GM19238 (cell line): ENCODE measurements at regions not wholly inside any gene's neighbourhood (a gene's known extent, or its start where the extent isn't known, plus 50 kb on each side); places are given as distances from the start of the nearest gene placed in this dataset.

Experiments used
- DNase-seq: peaks from one replicate; pipeline ENCODE4 v3.0.0; 2011; ENCODE audit warnings: low spot score; ENCODE audit not compliant: insufficient read length

GRCh38 chr2:2834516-2835254, 503.6 kb upstream of the MYT1L start:
- no peak for DNase-seq

DNA sequence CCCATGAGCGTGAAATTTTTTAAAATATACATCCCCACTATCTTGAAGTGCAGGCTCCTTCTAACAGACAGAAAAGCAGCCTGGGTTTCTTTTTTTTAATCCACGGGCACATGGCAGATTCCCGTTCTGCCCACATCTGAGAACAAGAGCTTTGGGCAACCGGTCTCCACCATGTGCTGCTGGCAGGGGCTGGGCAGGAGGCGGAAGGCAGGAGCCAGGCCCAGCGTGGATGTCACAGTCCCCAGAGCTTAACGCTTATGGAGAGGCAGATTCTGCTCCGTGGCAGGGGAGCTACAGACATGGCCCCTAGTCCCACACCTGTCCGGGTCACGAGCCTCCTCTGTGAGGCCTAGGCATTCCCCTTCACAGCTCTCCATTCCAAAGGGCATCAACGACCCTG, 503.0 kb upstream of the MYT1L start:
- no peak for DNase-seq

DNA sequence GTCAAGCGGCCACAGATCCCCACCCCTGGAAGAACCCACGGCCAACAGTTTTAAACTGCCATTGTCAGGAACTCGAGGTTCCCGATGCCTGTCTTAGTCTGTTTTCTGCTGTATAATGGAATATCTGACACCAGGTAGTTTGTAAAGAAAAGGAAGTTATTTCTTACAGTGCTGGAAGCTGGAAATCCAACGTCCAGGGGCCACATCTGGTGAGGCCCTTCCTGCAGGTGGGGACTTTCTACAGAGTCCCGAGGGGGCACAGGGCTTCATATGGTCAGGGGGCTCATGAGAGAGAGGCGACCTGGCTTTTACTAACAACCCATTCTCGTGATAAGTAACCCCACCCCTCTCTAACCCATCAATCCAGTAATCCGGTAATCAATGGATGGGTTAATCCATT, 501.6 kb upstream of the MYT1L start:
- no peak for DNase-seq

- no peak for DNase-seq
Measured at GRCh38 chr2:2831633-2832032, 500.6 kb upstream of the MYT1L start.

- no peak for DNase-seq
Measured at GRCh38 chr2:2830576-2830975, 499.5 kb upstream of the MYT1L start.

GRCh38 chr2:2828774-2829368, 497.8 kb upstream of the MYT1L start:
- no peak for DNase-seq

- DNase-seq = no peak
Measured at GRCh38 chr2:2827761-2828221, 496.7 kb upstream of the MYT1L start.

DNA sequence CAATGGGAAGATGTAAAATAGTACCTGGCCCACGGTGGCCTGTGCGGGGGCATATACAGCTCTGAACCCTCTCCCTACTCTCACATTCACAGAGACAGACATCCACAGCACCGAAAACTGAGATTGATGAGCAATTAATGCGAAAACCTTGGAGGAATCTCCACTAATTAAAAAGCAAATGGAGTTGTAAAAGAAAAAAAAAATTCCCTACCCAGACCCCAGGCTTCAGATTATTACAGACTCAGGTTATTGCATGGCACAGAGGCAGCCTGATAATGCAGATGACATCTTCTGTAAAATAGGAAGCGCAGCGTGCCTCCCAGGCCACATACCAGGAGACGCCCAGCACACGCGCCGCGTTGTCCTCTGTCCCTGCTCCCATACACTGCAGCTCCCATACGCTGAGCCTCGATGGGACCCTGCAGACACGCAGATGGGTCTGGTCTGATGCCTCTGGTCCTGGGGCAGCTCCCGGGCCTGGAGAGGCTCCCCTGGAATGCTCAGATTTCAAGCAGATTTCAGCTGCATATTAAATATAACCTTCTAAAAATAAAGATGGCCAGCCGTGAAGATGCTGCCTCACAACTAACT, 496.1 kb upstream of the MYT1L start:
- DNase-seq = no peak

DNA sequence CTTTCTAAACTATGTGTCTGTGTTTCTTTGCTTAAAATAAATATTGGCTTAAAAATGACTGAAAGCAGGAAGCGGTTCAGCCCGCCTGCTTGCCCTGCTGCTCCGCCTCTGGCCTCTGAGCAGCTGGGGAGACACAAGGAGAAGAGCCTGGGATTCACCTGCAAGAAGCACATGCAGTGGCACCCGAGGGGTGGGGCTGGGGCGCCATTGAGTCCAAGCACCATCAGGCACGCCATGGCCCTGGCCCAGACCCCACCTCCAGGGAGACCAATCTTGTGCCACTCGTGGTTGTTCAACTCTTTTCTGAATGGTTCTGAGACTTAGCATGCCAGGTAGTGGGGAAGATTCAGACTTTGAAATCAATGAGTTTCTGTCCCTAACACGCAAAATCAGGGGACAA, 495.5 kb upstream of the MYT1L start:
- DNase-seq = no peak

- no peak for DNase-seq
Measured at GRCh38 chr2:2826209-2826551, 495.1 kb upstream of the MYT1L start.

DNA sequence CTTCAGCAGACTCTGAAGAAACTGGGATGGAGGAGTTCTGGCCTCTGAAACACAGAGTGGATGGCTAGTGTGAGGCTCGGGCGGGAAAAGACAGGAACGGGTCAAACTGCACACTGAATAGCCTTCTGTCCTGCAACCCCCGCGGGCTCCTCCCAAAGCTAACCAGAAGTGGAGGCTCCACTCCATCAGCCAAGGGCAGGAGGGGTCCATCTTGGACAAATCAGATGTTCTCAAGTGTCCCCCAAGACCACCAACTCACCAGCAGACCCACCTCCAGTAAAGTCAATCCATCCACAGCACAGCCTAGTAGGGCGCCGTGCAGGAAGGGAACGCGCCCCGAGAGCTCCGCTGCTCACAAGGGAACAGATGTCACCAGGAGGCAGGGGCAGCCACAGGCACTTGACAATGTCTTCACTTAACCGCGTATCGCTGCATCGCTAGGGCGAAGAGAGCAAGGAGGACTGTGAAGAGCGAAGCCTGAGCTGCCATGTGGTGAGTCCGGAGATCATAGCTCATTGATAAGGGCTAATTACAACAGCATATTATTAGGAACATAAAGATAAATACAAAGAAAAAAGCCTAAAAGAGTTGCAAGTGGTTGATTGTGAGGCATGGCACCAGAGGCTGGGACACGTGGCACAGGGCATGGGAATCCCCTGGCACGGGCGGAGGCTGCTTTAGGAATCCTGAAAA, 494.6 kb upstream of the MYT1L start:
- DNase-seq = no peak

- no peak for DNase-seq
Measured at GRCh38 chr2:2825062-2825461, 494.0 kb upstream of the MYT1L start.

DNA sequence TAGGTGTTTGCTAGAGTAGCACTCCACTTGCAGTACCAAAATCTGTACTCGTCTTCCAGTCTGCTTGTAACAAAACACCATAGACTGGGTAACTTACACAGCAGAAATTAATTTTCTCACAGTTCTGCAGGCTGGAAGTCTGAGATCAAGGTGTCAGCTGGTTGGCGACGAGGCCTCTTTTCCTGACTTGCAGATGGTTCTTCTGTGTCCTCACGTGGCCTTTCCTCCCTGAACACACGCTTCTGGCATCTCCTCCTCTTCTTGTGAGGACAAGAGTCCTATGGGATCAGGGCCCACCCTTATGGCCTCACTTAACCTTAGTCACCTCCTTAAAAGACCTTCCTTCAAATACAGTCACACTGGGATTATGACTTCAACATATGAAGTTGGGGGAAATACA, 493.5 kb upstream of the MYT1L start:
- no peak for DNase-seq

GRCh38 chr2:2823061-2823753, 492.1 kb upstream of the MYT1L start:
- DNase-seq = no peak

DNA sequence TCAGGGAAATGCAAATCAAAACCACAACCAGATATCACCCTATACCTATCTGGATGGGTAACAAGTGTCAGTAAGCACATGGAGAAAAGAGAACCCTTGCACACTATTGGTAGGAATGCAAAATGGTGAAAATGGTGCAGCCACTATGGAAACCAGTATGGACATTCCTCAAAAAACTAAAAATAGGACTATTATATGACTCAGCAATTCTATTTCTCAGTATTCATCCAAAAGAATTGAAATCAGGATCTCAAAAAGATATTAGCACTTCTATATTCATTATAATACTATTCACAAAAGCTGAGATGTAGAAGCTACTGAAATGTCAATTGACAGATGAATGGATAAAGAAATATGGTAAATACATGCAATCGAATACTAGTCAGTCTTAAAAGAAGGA, 491.1 kb upstream of the MYT1L start:
- no peak for DNase-seq

- no peak for DNase-seq
Measured at GRCh38 chr2:2812648-2813047, 481.6 kb upstream of the MYT1L start.

DNA sequence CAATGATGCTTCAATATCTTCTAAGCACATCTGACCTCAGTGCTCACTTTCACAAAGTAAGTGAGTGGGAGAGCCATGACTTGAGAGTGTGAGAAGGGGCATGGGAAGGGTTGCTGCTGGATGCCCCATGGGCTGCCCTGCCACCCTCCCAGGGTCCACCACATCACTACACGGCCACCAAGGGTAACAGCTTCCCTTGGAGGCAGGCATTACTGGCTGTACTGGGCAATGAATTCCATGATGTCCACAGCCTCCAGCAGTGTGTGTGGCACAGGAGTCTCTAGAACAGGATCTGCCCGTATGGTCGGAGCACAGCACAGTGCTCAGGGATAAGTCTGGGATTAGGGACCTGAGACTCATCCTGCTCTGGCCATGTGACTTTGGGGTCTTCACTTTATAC, 481.0 kb upstream of the MYT1L start:
- no peak for DNase-seq

DNA sequence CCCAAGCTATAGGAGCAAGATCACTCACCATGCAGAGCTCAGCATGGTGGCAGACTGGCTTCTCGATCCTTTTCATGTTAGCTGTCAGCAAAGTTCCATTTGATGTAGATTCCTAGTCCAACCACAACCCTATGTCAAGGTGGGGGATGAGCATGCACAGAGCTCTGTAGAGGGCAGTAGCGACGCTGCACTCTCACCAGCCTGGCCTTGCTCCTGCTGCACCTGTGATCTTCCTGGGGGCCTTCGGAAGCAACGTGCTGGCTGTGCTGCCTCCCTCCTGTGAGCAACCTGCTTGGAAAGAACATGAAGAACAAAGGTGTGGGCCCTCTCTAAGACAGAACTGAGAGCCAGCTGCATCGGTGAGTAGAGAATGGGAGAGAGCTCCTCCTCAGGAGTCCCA, 479.4 kb upstream of the MYT1L start:
- DNase-seq = no peak

- DNase-seq = no peak
Measured at GRCh38 chr2:2809771-2810170, 478.7 kb upstream of the MYT1L start.

- no peak for DNase-seq
Measured at GRCh38 chr2:2808551-2809058, 477.5 kb upstream of the MYT1L start.

GRCh38 chr2:2806711-2807110, 475.6 kb upstream of the MYT1L start:
- no peak for DNase-seq

DNA sequence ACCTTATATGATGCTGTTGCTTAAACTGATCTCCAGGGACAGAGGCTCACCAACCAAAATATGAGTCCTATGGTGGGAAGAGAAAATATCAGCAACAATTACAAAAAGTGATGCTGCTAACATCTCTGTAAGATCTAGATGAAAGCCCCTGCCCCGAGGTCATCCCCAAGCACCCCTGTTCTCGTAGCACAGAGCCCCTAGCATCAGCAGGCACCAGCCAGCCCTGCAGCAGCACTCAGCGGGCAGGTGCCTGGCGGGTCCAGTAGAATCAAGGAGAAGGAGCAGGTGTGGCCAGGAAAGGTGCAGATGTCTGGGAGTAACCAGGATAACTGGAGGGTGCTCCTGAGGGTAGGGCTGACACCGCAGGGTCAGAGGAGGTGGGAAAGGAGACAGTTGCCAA, 474.2 kb upstream of the MYT1L start:
- no peak for DNase-seq
